LNCAP (cell line): ENCODE measurements at regions not wholly inside any gene's neighbourhood (a gene's known extent, or its start where the extent isn't known, plus 50 kb on each side); places are given as distances from the start of the nearest gene placed in this dataset.

Source experiments
- CTCF ChIP-seq: fragments of 450-650 bp; IDR thresholded peaks from 2 replicates; pipeline ENCODE4 v1.5.1; 2017; ENCODE audit warnings: mild to moderate bottlenecking

- no peak for TF ChIP-seq CTCF
Observed at GRCh38 chr12:75822416-75822815, 209.2 kb downstream of the PHLDA1 start.

GRCh38 chr12:75820848-75821578, 210.6 kb downstream of the PHLDA1 start:
- no peak for TF ChIP-seq CTCF

GRCh38 chr12:75820071-75820470, 211.5 kb downstream of the PHLDA1 start:
- TF ChIP-seq CTCF: no peak

GRCh38 chr12:75819512-75819911, 212.1 kb downstream of the PHLDA1 start:
- no peak for TF ChIP-seq CTCF

GRCh38 chr12:75818863-75819262, 212.7 kb downstream of the PHLDA1 start:
- no peak for TF ChIP-seq CTCF

- peak; percentile 51 for TF ChIP-seq CTCF
Observed at GRCh38 chr12:75816897-75817296, 214.7 kb downstream of the PHLDA1 start.

- TF ChIP-seq CTCF: no peak
Observed at GRCh38 chr12:75815756-75816155, 215.8 kb downstream of the PHLDA1 start.
